ENCODE measurements at regions not wholly inside any gene's neighbourhood (a gene's known extent, or its start where the extent isn't known, plus 50 kb on each side); places are given as distances from the start of the nearest gene placed in this dataset.

DNA sequence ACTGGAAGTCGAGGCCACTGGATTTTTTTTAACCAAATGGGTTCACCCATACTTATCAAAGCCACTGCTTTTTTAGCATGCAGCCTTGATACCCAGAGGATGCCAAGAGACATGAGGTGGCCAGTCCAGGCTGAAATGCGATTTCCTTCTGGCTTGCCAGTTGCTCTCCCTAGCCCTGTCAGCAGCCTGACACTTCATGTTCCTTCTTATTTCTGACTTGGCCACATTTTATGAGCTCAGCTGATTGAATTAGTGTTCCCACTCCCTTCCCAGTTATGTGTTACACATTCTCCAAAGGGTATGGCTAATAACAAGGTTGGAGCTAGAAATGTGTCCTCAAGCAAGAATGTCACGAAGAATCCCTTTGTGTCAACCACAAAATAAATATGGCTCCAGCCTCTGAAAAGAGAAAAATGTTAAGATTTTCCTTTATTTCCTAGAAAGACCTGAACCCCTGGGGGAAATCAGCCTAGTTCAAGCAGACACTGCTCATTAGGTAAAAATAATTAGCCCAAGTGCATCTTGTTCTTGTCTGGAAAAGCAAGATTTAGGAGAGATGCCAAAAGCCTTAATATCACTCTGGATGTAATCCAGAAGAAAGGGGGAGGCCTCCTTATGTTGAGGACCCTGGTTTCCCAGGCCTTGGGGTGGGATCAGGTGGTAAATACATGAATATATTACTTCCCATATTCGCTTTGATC lies 121.7 kb upstream of the TACR1 start (continued):
- TF ChIP-seq, protein P1, sequence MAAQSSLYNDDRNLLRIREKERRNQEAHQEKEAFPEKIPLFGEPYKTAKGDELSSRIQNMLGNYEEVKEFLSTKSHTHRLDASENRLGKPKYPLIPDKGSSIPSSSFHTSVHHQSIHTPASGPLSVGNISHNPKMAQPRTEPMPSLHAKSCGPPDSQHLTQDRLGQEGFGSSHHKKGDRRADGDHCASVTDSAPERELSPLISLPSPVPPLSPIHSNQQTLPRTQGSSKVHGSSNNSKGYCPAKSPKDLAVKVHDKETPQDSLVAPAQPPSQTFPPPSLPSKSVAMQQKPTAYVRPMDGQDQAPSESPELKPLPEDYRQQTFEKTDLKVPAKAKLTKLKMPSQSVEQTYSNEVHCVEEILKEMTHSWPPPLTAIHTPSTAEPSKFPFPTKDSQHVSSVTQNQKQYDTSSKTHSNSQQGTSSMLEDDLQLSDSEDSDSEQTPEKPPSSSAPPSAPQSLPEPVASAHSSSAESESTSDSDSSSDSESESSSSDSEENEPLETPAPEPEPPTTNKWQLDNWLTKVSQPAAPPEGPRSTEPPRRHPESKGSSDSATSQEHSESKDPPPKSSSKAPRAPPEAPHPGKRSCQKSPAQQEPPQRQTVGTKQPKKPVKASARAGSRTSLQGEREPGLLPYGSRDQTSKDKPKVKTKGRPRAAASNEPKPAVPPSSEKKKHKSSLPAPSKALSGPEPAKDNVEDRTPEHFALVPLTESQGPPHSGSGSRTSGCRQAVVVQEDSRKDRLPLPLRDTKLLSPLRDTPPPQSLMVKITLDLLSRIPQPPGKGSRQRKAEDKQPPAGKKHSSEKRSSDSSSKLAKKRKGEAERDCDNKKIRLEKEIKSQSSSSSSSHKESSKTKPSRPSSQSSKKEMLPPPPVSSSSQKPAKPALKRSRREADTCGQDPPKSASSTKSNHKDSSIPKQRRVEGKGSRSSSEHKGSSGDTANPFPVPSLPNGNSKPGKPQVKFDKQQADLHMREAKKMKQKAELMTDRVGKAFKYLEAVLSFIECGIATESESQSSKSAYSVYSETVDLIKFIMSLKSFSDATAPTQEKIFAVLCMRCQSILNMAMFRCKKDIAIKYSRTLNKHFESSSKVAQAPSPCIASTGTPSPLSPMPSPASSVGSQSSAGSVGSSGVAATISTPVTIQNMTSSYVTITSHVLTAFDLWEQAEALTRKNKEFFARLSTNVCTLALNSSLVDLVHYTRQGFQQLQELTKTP (IDR thresholded peaks at IDR 0.05; ENCODE audit: low read depth in 1 of 2, partially characterized antibody in 2 of 2), result no peak
- TF ChIP-seq ZNF224 (CRISPR knock-in tag; IDR thresholded peaks at IDR 0.05) (no peak), SMARCA4 (IDR thresholded peaks at IDR 0.05) (no peak), CC2D1A (IDR thresholded peaks at IDR 0.05) (no peak), NCOA6 (IDR thresholded peaks at IDR 0.05) (no peak)

DNA sequence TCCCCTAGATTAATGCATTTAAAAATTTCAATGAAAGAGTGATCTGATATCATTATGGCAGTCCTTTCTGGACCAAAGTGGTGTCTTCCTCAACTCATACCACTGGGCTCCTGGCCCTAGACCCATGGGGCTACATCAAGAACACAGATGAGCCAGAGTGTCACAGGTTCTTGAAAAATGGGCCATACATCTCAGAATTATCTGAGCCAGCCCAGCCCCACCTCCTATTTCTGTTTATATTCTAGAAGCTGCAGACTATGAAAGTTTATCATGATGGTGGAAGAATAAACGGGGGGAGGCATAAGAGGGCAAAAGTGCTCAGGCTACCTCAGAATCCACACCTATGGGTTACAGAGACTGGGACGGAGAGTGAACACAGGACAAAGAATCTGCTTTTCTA lies 120.6 kb upstream of the TACR1 start:
- Histone ChIP-seq H3K79me2 (ENCODE audit: control insufficient read depth, insufficient read depth, low read length) (no peaks in the 10 kb centered on the region), H3K4me3 (no peak overlapping the region), H3K4me1 (replicated peaks in 1 of 2; ENCODE audit: control insufficient read depth in 2 of 2, insufficient read depth in 2 of 2, low read length in 2 of 2) (no peaks in the 10 kb centered on the region), H3K27ac (ENCODE audit: extremely low read depth, low read depth, low read length) (no peak overlapping the region), H3K4me2 (ENCODE audit: insufficient read depth, low read length) (no peak overlapping the region), H3K9me3 (replicated peaks; ENCODE audit: control insufficient read depth, insufficient read depth, low read depth, low read length) (no peaks in the 10 kb centered on the region), H3K9ac (ENCODE audit: insufficient read depth in 1 of 2, low read depth in 2 of 2, low read length in 2 of 2) (no peak overlapping the region), H2AFZ (ENCODE audit: low read depth, low read length) (no peak overlapping the region), H3K36me3 (ENCODE audit: control insufficient read depth, insufficient read depth, low read length) (no peaks in the 10 kb centered on the region), H3K27me3 (ENCODE audit: control insufficient read depth in 2 of 2, insufficient read depth in 2 of 2, low read length in 2 of 2) (no peaks in the 10 kb centered on the region; a peak in 1 of 5 replicates), H4K20me1 (replicated peaks; ENCODE audit: control insufficient read depth, insufficient read depth, low read length) (no peaks in the 10 kb centered on the region), H3K9me1 (ENCODE audit: control insufficient read depth, insufficient read depth, low read length) (peaks cover 2% of the 10 kb centered on the region)
- DNase-seq (ENCODE audit: extremely low read depth in 1 of 4, low spot score in 3 of 4) (no peak), ATAC-seq (no peak), FAIRE-seq (no peak)
- intact Hi-C loops (cut with micrococcal nuclease), result loop anchor here (10.0 kb wide), 1 partner anchor 285 kb away; no protein-coding TSS in a partner anchor
- TF ChIP-seq SRF (CRISPR knock-in tag; IDR thresholded peaks at IDR 0.05) (no peak), MAFF (IDR thresholded peaks at IDR 0.05; ENCODE audit: low read length) (no peak), NR2F6 (CRISPR knock-in tag; IDR thresholded peaks at IDR 0.05) (no peak)
- TF ChIP-seq, protein P2, sequence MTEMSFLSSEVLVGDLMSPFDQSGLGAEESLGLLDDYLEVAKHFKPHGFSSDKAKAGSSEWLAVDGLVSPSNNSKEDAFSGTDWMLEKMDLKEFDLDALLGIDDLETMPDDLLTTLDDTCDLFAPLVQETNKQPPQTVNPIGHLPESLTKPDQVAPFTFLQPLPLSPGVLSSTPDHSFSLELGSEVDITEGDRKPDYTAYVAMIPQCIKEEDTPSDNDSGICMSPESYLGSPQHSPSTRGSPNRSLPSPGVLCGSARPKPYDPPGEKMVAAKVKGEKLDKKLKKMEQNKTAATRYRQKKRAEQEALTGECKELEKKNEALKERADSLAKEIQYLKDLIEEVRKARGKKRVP (CRISPR knock-in tag; IDR thresholded peaks at IDR 0.05), result no peak
- ChIA-PET POLR2A (no interaction called here), CTCF (ENCODE audit: low intra/inter-chr PET ratio) (no interaction called here)
- no TSS peak for BruUV-seq (replicated peaks)
- in situ Hi-C loops (cut with MboI), result no loop called here
- 0% methylated on average over 2 of the region's 2 CpGs for WGBS (ENCODE audit: insufficient coverage, low coverage, missing lambda C conversion rate)

All from K562 (cell line).